Mammary epithelial cell (primary cell): ENCODE measurements at regions not wholly inside any gene's neighbourhood (a gene's known extent, or its start where the extent isn't known, plus 50 kb on each side); places are given as distances from the start of the nearest gene placed in this dataset.

Source experiments
- EZH2 ChIP-seq: IDR thresholded peaks from 2 replicates; pipeline ENCODE4 v1.6.1; 2012; ENCODE audit warnings: low read length, inconsistent platforms, borderline replicate concordance
- TF ChIP-seq, protein P1 (sequence below), 2 donors: IDR thresholded peaks in 1 of 2; conservative IDR thresholded peaks in 1 of 2; 2 replicates each; pipeline ENCODE4 v1.5.1; 2011 to 2012; ENCODE audit warnings: inconsistent platforms in 2 of 2, low read length in 2 of 2, mild to moderate bottlenecking in 2 of 2, control low read depth in 1 of 2, low read depth in 1 of 2; ENCODE audit not compliant: insufficient read depth in 1 of 2; ENCODE audit errors: extremely low read depth in 1 of 2

DNA sequence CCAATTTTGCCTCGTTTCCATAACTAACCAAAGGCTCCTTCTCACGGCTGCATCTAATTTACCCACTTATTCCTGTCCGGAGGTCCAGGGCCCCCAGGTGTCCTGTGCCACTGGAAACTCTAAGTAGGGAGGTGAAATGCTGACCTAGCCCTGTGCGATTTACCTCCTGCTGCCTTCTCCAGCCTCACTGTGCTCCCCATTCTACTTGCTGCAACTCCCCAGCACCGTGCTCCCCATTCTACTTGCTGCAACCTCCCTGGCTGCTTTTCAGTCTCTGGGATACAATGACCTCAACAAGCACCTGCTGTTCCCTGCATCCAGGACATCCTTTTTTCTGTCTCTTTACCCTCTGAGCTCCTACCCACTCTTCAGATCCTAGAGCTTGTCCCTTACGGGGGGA lies 254.7 kb upstream of the PROK2 start:
- TF ChIP-seq, protein P1, sequence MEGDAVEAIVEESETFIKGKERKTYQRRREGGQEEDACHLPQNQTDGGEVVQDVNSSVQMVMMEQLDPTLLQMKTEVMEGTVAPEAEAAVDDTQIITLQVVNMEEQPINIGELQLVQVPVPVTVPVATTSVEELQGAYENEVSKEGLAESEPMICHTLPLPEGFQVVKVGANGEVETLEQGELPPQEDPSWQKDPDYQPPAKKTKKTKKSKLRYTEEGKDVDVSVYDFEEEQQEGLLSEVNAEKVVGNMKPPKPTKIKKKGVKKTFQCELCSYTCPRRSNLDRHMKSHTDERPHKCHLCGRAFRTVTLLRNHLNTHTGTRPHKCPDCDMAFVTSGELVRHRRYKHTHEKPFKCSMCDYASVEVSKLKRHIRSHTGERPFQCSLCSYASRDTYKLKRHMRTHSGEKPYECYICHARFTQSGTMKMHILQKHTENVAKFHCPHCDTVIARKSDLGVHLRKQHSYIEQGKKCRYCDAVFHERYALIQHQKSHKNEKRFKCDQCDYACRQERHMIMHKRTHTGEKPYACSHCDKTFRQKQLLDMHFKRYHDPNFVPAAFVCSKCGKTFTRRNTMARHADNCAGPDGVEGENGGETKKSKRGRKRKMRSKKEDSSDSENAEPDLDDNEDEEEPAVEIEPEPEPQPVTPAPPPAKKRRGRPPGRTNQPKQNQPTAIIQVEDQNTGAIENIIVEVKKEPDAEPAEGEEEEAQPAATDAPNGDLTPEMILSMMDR (conservative IDR thresholded peaks at IDR 0.05 in 1 of 2, IDR thresholded peaks at IDR 0.05 in 1 of 2; ENCODE audit: extremely low read depth in 1 of 2, insufficient read depth in 1 of 2, low read depth in 1 of 2, low read length in 2 of 2), result no peak
- no peak for TF ChIP-seq EZH2
